ENCODE measurements at regions not wholly inside any gene's neighbourhood (a gene's known extent, or its start where the extent isn't known, plus 50 kb on each side); places are given as distances from the start of the nearest gene placed in this dataset.

- TF ChIP-seq ZNF462 (CRISPR knock-in tag; IDR thresholded peaks at IDR 0.05) (no peak), ETS1 (IDR thresholded peaks at IDR 0.05) (no peak), EZH2 (IDR thresholded peaks at IDR 0.05; ENCODE audit: low read depth, unreplicated experiment) (no peak), STAT1 (IDR thresholded peaks at IDR 0.05; ENCODE audit: unreplicated experiment) (no peak)
These were observed 92.2 kb downstream of the CDC7 start (continued) for GRCh38 chr1:91592716-91593477.

GRCh38 chr1:91594383-91595055, 93.9 kb downstream of the CDC7 start:
- TF ChIP-seq CTCF (conservative IDR thresholded peaks at IDR 0.05; ENCODE audit: low read depth in 2 of 2) (peak in 1 of 2 experiments; percentile 21; a peak in 2 of 4 replicates), CREB1 (CRISPR knock-in tag; IDR thresholded peaks at IDR 0.05; ENCODE audit: low read depth) (no peak)
- Histone ChIP-seq H3K27me3 (ENCODE audit: insufficient read depth) (no peaks in the 10 kb centered on the region), H3K4me2 (no peak overlapping the region), H4K20me1 (replicated peaks; ENCODE audit: insufficient read depth) (no peaks in the 10 kb centered on the region), H3K79me2 (replicated peaks; ENCODE audit: insufficient read depth) (no peaks in the 10 kb centered on the region), H3K27ac (ENCODE audit: low read depth) (no peak overlapping the region), H3K9me2 (ENCODE audit: insufficient read depth) (peaks cover 4% of the 10 kb centered on the region; the same call in 1 of the 2 replicates), H3K4me3 (no peak overlapping the region), H2AFZ (no peak overlapping the region), H3K36me3 (ENCODE audit: insufficient read depth) (no peaks in the 10 kb centered on the region), H3F3A (replicated peaks; ENCODE audit: low read depth) (no peaks in the 10 kb centered on the region), H3K4me1 (ENCODE audit: insufficient read depth) (peaks cover 16% of the 10 kb centered on the region)
- ATAC-seq (no peak; the same call in 2 of the 3 replicates), DNase-seq (ENCODE audit: low spot score) (no peak)
- Mint-ChIP-seq H3K27me3 (ENCODE audit: insufficient read depth, low read depth, poor library complexity) (peaks cover 2% of the 10 kb centered on the region), H3K4me3 (no peak overlapping the region), H3K27ac (no peak overlapping the region), H3K9me3 (no peaks in the 10 kb centered on the region), H3K36me3 (ENCODE audit: low read depth) (no peaks in the 10 kb centered on the region), H3K4me1 (peaks cover 20% of the 10 kb centered on the region)

Data from GM23338 (cell line).